HL-60 (cell line): ENCODE measurements at regions not wholly inside any gene's neighbourhood (a gene's known extent, or its start where the extent isn't known, plus 50 kb on each side); places are given as distances from the start of the nearest gene placed in this dataset.

Experiments used
- POLR2AphosphoS5 ChIP-seq: IDR thresholded peaks from 2 replicates; pipeline ENCODE4 v1.6.1; 2012; ENCODE audit warnings: low read depth
- REST ChIP-seq: IDR thresholded peaks from 2 replicates; pipeline ENCODE4 v1.6.1; 2012; ENCODE audit warnings: low read depth; ENCODE audit not compliant: insufficient replicate concordance
- TF ChIP-seq, protein P1 (sequence below): IDR thresholded peaks from one replicate; pipeline ENCODE4 v1.5.1; 2011; ENCODE audit warnings: low read length, control low read depth, inconsistent platforms; ENCODE audit not compliant: insufficient read depth

DNA sequence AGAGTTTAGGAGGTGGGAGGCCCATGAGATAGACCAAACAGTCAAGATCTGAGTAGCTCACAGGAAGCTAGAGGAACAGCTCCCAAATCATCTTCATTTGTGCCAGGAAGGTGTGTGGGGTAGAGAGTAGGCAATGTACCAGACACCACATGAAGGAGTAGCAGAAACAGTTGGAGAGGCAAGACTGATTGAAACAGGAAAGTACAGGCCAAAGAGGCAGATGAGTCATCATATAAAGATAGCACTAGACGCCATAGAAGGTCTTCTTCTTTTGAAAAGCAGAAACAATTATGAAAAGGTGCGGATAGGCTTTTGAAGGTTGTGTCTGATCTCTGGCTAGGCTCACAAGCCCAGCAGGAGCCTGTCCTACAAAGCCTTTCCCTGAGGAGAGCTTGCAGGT is 62.7 kb upstream of the PALM2AKAP2 start:
- TF ChIP-seq, protein P1, sequence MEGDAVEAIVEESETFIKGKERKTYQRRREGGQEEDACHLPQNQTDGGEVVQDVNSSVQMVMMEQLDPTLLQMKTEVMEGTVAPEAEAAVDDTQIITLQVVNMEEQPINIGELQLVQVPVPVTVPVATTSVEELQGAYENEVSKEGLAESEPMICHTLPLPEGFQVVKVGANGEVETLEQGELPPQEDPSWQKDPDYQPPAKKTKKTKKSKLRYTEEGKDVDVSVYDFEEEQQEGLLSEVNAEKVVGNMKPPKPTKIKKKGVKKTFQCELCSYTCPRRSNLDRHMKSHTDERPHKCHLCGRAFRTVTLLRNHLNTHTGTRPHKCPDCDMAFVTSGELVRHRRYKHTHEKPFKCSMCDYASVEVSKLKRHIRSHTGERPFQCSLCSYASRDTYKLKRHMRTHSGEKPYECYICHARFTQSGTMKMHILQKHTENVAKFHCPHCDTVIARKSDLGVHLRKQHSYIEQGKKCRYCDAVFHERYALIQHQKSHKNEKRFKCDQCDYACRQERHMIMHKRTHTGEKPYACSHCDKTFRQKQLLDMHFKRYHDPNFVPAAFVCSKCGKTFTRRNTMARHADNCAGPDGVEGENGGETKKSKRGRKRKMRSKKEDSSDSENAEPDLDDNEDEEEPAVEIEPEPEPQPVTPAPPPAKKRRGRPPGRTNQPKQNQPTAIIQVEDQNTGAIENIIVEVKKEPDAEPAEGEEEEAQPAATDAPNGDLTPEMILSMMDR, result no peak
- TF ChIP-seq POLR2AphosphoS5 (no peak), REST (no peak)
